ENCODE measurements at regions not wholly inside any gene's neighbourhood (a gene's known extent, or its start where the extent isn't known, plus 50 kb on each side); places are given as distances from the start of the nearest gene placed in this dataset.

DNA sequence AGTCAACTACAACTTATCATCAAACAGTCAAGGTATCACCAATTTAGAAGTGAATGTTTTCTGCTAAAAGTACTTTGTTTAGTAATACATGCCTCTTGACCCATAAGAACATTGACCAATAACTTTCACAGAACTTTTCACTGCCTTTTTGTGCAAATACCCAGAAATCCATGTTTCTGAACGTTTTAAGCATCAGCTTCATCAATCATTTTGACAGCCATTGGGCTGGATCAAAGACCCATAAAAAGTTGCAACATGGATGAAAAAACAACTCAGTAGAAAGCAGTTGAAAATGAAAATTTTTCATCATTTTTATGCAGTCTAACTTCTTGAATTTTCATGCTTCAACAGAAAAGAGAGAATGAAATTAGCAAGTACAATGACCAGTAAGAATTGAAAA lies 466.7 kb downstream of the TRAM1L1 start:
- TF ChIP-seq CTCF (conservative IDR thresholded peaks at IDR 0.05; ENCODE audit: low read depth, low read length), result no peak
- DNase-seq (ENCODE audit: low read depth), result no peak

DNA sequence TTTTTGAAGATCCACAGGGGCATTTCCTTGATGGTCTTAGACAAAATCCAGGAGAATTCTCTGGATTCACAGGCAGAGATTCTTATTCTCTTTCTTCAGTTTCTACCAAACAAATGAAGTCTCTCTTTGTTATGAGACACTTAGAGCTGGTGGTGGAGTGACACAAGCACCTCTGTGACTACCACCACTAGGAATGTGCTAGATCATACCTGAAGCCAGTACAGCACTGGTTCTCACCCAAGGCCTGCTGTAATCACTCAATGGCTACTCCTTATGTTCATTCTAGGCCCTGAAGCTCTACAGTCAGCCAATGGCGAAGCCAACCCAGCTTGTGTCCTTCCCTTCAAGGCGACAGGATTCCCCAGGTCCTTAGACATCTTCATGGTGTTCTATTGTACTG lies 482.3 kb downstream of the TRAM1L1 start:
- H3K4me3 ChIP-seq (ENCODE audit: low read length), result no peak overlapping the region
- no peak for DNase-seq (ENCODE audit: low read depth)
- TF ChIP-seq CTCF (conservative IDR thresholded peaks at IDR 0.05; ENCODE audit: low read depth, low read length), result no peak

More for the DNA sequence above, 466.7 kb downstream of the TRAM1L1 start:
- no peak overlapping the region for H3K4me3 ChIP-seq (ENCODE audit: low read length)

- no peak overlapping the region for H3K4me3 ChIP-seq (ENCODE audit: low read length)
- TF ChIP-seq CTCF (conservative IDR thresholded peaks at IDR 0.05; ENCODE audit: low read depth, low read length), result no peak
- DNase-seq (ENCODE audit: low read depth), result no peak
Measured at GRCh38 chr4:116599859-116600258, 485.5 kb downstream of the TRAM1L1 start.

GRCh38 chr4:116598980-116599789 lies 486.2 kb downstream of the TRAM1L1 start:
- H3K4me3 ChIP-seq (ENCODE audit: low read length), result no peak overlapping the region
- no peak for DNase-seq (ENCODE audit: low read depth)
- TF ChIP-seq CTCF (conservative IDR thresholded peaks at IDR 0.05; ENCODE audit: low read depth, low read length), result no peak

DNA sequence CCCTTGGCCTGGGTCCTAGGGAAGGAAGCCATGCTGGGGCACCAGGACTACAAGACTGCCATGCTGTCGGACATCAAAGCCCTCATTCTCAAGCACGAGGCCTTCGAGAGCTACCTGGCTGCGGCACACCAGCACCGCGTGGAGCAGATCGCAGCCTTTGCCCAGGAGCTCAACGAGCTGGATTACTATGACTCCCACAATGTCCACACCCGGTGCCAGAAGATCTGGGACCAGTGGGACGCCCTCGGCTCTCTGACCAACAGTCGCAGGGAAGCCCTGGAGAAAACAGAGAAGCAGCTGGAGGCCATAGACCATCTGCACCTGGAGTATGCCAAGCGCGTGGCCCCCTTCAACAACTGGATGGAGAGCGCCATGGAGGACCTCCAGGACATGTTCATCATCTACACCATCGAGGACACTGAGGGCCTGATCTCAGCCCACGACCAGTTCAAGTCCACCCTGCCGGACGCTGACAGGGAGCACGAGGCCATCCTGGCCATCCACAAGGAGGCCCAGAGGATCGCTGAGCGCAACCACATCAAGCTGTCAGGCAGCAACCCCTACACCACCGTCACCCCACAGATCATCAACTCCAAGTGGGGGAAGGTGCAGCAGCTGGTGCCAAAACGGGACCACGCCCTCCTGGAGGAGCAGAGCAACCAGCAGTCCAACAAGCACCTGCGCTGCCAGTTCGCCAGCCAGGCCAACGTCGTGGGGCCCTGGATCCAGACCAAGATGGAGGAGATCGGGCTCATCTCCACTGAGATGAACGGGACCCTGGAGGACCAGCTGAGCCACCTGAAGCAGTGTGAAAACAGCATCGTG lies 487.0 kb downstream of the TRAM1L1 start:
- no peak overlapping the region for H3K4me3 ChIP-seq (ENCODE audit: low read length)
- no peak for TF ChIP-seq CTCF (conservative IDR thresholded peaks at IDR 0.05; ENCODE audit: low read depth, low read length)
- DNase-seq (ENCODE audit: low read depth), result no peak

DNA sequence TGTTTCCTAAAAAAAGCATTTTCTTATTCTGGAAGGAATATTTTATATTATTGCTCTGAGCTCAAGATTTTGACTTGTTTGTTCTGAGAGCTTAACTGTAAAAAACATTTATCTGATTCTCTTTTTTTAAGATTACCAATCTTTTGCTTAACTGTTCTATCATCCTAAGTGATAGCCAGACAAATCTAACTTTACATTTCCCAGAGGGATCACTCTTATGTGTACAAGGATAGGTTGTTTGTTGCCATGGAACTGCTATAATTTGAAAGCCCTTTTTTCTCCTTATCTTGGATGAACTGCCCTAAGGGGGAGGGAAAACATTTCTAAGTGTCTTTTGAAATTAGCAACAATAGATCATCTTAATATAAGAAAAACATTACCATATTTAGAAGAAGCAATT lies 494.7 kb downstream of the TRAM1L1 start:
- no peak overlapping the region for H3K4me3 ChIP-seq (ENCODE audit: low read length)
- DNase-seq (ENCODE audit: low read depth), result no peak
- TF ChIP-seq CTCF (conservative IDR thresholded peaks at IDR 0.05; ENCODE audit: low read depth, low read length), result no peak

All from retinal pigment epithelial cell (primary cell).